Testis (tissue), 2 donors: ENCODE measurements at regions not wholly inside any gene's neighbourhood (a gene's known extent, or its start where the extent isn't known, plus 50 kb on each side); places are given as distances from the start of the nearest gene placed in this dataset.

Source experiments
- POLR2A ChIP-seq: fragments of 450-650 bp; IDR thresholded peaks from one replicate; pipeline ENCODE4 v1.6.1; 2017; ENCODE audit warnings: antibody characterized with exemption, mild to moderate bottlenecking, moderate library complexity
- TF ChIP-seq, protein P1 (sequence below), 3 experiments: fragments of 450-650 bp in 2 of 3; fragments of 200-600 bp in 1 of 3; sonication (generic) in 1 of 3; IDR thresholded peaks; one replicate each; pipeline ENCODE4 v1.5.1; 2016 to 2019; ENCODE audit warnings: antibody characterized with exemption in 3 of 3, mild to moderate bottlenecking in 2 of 3, moderate library complexity in 1 of 3

DNA sequence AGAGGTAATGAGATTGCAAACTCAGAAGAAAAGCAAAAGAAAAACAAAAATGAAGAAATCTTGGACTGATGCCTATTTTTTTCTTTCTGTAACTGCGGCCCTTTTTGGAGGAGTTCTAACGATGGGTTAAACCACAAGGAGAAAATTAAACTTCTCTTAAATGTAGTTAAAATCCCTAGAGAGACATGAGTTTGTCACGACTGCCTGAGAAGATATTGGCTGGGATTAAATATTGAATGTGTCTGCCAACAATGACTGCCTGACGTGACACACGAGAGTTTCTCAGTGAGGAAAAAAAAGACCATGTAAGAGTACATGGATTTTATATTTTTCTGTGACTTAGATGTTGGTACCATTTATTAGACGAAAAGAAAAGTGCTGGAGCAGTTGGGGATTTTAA is 1013.4 kb downstream of the PCDH9 start:
- TF ChIP-seq, protein P1, sequence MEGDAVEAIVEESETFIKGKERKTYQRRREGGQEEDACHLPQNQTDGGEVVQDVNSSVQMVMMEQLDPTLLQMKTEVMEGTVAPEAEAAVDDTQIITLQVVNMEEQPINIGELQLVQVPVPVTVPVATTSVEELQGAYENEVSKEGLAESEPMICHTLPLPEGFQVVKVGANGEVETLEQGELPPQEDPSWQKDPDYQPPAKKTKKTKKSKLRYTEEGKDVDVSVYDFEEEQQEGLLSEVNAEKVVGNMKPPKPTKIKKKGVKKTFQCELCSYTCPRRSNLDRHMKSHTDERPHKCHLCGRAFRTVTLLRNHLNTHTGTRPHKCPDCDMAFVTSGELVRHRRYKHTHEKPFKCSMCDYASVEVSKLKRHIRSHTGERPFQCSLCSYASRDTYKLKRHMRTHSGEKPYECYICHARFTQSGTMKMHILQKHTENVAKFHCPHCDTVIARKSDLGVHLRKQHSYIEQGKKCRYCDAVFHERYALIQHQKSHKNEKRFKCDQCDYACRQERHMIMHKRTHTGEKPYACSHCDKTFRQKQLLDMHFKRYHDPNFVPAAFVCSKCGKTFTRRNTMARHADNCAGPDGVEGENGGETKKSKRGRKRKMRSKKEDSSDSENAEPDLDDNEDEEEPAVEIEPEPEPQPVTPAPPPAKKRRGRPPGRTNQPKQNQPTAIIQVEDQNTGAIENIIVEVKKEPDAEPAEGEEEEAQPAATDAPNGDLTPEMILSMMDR (IDR thresholded peaks at IDR 0.05) = no peak
- TF ChIP-seq POLR2A = no peak
